Effector memory CD4-positive, alpha-beta T cell (primary cell): ENCODE measurements at regions not wholly inside any gene's neighbourhood (a gene's known extent, or its start where the extent isn't known, plus 50 kb on each side); places are given as distances from the start of the nearest gene placed in this dataset.

Experiments used
- DNase-seq, 3 donors: peaks; one replicate each; pipeline ENCODE4 v3.0.0-alpha.2; 2020
- H3K27ac ChIP-seq: 2 replicates; pipeline ENCODE4 v1.7.0; 2013; ENCODE audit warnings: mild to moderate bottlenecking, low read length, moderate library complexity; ENCODE audit not compliant: insufficient read depth, poor library complexity, severe bottlenecking
- H3K27me3 ChIP-seq: replicated peaks from 2 replicates; pipeline ENCODE4 v1.7.0; 2013; ENCODE audit warnings: mild to moderate bottlenecking, low read length; ENCODE audit not compliant: insufficient read depth, control insufficient read depth, poor library complexity, severe bottlenecking
- H3K36me3 ChIP-seq: 2 replicates; pipeline ENCODE4 v1.7.0; 2013; ENCODE audit warnings: mild to moderate bottlenecking, low read length, moderate library complexity; ENCODE audit not compliant: control insufficient read depth, insufficient read depth
- H3K4me1 ChIP-seq: 2 replicates; pipeline ENCODE4 v1.7.0; 2013; ENCODE audit warnings: low read length, mild to moderate bottlenecking; ENCODE audit not compliant: control insufficient read depth, insufficient read depth, poor library complexity, severe bottlenecking
- H3K4me3 ChIP-seq: 2 replicates; pipeline ENCODE4 v1.7.0; 2013; ENCODE audit warnings: low read length, low read depth, mild to moderate bottlenecking; ENCODE audit not compliant: insufficient read depth, poor library complexity, severe bottlenecking
- H3K9me3 ChIP-seq: 2 replicates; pipeline ENCODE4 v1.7.0; 2013; ENCODE audit warnings: mild to moderate bottlenecking, low read length, moderate library complexity; ENCODE audit not compliant: control insufficient read depth

DNA sequence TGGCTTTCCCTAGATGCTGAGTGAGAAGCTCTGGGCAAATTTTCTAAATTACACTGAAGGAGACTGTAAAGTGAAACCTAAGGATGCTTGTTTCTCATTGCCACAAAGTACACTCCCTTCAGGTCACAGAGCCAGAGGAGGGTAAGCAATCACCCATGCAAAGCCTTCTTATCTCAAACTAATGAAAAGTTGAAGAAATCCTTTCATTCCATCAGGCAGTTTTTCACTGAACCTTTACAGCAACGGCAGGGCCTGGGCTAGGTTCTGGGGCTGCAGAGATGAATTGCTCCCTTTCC lies 106.2 kb downstream of the RASSF10 start:
- Histone ChIP-seq H3K27ac (no peak overlapping the region), H3K36me3 (no peaks in the 10 kb centered on the region), H3K27me3 (no peaks in the 10 kb centered on the region), H3K4me3 (no peak overlapping the region), H3K4me1 (no peaks in the 10 kb centered on the region), H3K9me3 (no peaks in the 10 kb centered on the region)
- no peak for DNase-seq

DNA sequence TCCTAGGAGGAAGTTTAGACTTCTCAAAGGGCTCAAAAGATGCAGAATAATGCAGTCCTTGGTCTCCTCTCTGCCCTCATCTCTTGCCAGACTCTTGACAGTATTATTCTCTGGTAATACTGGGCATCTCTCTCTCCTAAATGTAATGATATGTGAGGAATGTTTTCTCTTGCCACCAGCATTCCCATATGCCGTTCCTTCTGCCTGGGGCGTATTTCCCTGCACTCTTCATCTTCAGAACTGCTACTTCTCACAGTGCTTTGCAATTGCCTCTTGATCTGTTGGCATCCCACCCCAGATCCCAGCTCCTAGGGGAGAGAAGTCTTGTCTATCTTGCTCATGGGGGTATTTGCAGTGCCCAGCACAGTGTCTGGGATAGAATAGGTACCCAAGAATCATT lies 107.4 kb downstream of the RASSF10 start:
- Histone ChIP-seq H3K27ac (no peak overlapping the region), H3K27me3 (no peaks in the 10 kb centered on the region), H3K9me3 (no peaks in the 10 kb centered on the region), H3K4me3 (no peak overlapping the region), H3K36me3 (no peaks in the 10 kb centered on the region), H3K4me1 (no peaks in the 10 kb centered on the region)
- DNase-seq, result no peak

GRCh38 chr11:13117344-13117743 lies 108.2 kb downstream of the RASSF10 start:
- no peak for DNase-seq
- H3K27me3 ChIP-seq, result no peaks in the 10 kb centered on the region
- H3K36me3 ChIP-seq, result no peaks in the 10 kb centered on the region
- no peaks in the 10 kb centered on the region for H3K9me3 ChIP-seq
- no peaks in the 10 kb centered on the region for H3K4me1 ChIP-seq
- H3K27ac ChIP-seq, result no peak overlapping the region
- H3K4me3 ChIP-seq, result no peak overlapping the region

DNA sequence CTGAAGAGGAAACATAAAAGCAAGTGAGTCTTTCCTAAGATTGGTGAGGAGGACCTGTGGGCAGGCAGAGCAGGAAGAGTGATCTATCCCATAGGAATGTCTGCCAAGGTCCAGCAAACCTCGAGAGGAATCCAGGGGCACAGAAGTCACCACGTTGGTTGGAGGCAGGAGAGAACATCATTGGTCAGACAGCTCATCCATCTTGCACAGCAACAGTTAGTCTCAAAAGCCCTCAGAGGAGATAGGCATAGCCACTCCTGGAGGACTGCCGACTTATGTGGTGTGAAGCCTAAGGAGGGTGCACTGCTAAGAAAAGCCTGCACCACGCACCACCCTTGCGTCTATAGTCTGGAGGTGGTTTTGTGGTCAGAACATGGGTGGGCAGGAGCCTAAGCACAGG lies 109.1 kb downstream of the RASSF10 start:
- no peaks in the 10 kb centered on the region for H3K27me3 ChIP-seq
- no peaks in the 10 kb centered on the region for H3K36me3 ChIP-seq
- DNase-seq, result no peak
- no peak overlapping the region for H3K27ac ChIP-seq
- no peak overlapping the region for H3K4me3 ChIP-seq
- no peaks in the 10 kb centered on the region for H3K9me3 ChIP-seq
- no peaks in the 10 kb centered on the region for H3K4me1 ChIP-seq

- no peaks in the 10 kb centered on the region for H3K36me3 ChIP-seq
- no peaks in the 10 kb centered on the region for H3K4me1 ChIP-seq
- no peak overlapping the region for H3K4me3 ChIP-seq
- H3K9me3 ChIP-seq, result no peaks in the 10 kb centered on the region
- H3K27ac ChIP-seq, result no peak overlapping the region
- no peaks in the 10 kb centered on the region for H3K27me3 ChIP-seq
- DNase-seq, result no peak
Measured at GRCh38 chr11:13118650-13119049, 109.5 kb downstream of the RASSF10 start.

DNA sequence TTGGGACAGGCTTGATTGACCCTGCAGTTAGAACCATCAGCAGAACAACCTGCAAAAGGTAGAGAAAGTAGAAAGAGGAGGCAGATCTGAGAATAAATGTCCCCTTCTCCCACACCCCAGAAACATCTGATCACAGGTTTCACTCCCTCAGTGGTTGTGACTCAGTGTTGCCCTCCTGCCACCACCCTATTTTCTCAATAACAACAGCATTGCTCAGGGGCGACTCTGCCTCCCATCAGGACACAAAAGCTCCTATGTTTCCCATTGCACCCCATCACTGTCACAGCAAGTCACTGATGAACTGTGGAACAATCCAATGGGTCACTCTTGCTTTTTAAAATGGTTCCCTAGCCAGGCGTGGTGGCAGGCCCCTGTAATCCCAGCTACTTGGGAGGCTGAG lies 110.2 kb downstream of the RASSF10 start:
- Histone ChIP-seq H3K4me3 (no peak overlapping the region), H3K9me3 (no peaks in the 10 kb centered on the region), H3K4me1 (no peaks in the 10 kb centered on the region), H3K27ac (no peak overlapping the region), H3K36me3 (no peaks in the 10 kb centered on the region), H3K27me3 (no peaks in the 10 kb centered on the region)
- no peak for DNase-seq

DNA sequence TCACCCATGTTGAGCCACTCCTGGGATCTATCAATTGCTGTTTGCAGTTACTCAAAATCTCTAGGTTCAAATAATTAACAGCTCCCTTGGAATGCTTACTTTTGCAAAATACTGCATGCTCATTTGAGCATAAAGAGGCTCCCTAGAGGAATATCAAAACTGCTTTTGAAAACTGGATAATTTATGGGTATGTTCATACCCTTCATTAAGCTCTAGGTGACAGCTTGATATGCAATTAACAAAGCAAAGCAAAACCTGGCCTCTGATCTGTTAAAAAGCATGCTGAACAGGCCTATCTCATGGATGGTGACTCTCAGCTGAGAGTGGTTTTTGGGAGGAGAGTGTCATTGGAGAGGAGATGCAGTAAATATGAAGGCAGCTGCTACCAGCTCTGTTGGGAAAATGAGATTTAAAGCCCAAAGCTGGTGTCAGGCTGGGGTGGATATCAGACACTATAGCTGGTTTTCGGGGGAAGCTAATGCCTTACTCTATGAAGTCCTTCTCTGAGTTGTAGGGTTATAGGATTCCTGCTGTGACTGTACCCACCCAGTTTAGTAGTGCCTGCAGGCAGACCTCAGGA lies 110.9 kb downstream of the RASSF10 start:
- Histone ChIP-seq H3K27ac (no peak overlapping the region), H3K4me3 (no peak overlapping the region), H3K36me3 (no peaks in the 10 kb centered on the region), H3K9me3 (no peaks in the 10 kb centered on the region), H3K4me1 (no peaks in the 10 kb centered on the region), H3K27me3 (no peaks in the 10 kb centered on the region)
- DNase-seq, result no peak

DNA sequence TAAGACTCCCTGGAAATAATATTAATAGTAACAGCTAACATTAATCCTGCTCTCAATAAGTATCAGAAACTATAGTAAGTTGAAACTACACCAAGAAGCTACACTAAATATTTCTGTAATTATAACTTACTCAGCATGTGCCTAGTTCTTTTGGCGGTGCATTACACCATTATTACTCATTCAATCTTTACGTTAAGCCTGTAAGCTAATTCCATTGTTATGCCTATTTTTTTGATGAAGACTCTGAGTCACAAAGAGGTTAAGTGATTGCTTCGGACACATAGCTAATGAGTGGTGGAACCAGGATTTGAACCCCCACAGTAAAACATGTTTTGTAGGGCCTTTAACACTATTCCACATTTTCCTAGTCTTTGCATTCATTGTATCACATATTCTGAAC lies 111.6 kb downstream of the RASSF10 start:
- Histone ChIP-seq H3K27ac (no peak overlapping the region), H3K36me3 (no peaks in the 10 kb centered on the region), H3K27me3 (no peaks in the 10 kb centered on the region), H3K9me3 (no peaks in the 10 kb centered on the region), H3K4me1 (no peaks in the 10 kb centered on the region), H3K4me3 (no peak overlapping the region)
- DNase-seq, result no peak

DNA sequence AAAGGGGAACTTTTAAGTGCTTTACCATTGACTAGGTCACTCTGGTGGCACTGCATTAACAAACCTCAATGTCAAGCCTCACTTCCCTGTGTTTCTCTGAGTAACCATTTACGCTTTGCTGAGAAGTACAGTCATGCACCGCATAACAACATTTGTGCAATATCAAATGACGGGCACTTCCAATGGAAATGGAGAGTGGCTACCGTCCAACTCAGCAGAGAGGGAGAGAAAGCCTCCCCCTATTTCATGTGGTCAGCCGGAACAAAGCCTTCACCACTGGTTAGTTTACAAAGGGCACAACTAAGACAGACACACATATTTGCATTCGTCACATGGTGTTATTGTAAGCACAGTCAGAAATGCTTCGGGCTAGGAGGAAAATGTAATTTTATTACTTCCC lies 117.3 kb downstream of the RASSF10 start:
- Histone ChIP-seq H3K27me3 (no peaks in the 10 kb centered on the region), H3K36me3 (no peaks in the 10 kb centered on the region), H3K27ac (no peak overlapping the region), H3K4me3 (no peak overlapping the region), H3K9me3 (no peaks in the 10 kb centered on the region), H3K4me1 (no peaks in the 10 kb centered on the region)
- no peak for DNase-seq

- Histone ChIP-seq H3K4me3 (no peak overlapping the region), H3K4me1 (no peaks in the 10 kb centered on the region), H3K27ac (no peak overlapping the region), H3K27me3 (no peaks in the 10 kb centered on the region), H3K36me3 (no peaks in the 10 kb centered on the region), H3K9me3 (no peaks in the 10 kb centered on the region)
- DNase-seq, result no peak
Measured at GRCh38 chr11:13127161-13127560, 118.0 kb downstream of the RASSF10 start.

GRCh38 chr11:13128354-13128753 lies 119.2 kb downstream of the RASSF10 start:
- Histone ChIP-seq H3K4me1 (no peaks in the 10 kb centered on the region), H3K27me3 (no peaks in the 10 kb centered on the region), H3K27ac (no peak overlapping the region), H3K4me3 (no peak overlapping the region), H3K36me3 (no peaks in the 10 kb centered on the region), H3K9me3 (no peaks in the 10 kb centered on the region)
- DNase-seq, result no peak
